ENCODE measurements at regions not wholly inside any gene's neighbourhood (a gene's known extent, or its start where the extent isn't known, plus 50 kb on each side); places are given as distances from the start of the nearest gene placed in this dataset.

GRCh38 chr14:34172173-34172451, 221.2 kb upstream of the EGLN3 start:
- H4K20me1 ChIP-seq (replicated peaks; ENCODE audit: control insufficient read depth, extremely low read depth, insufficient read depth, low read length), result no peaks in the 10 kb centered on the region
- H3K9ac ChIP-seq (replicated peaks; ENCODE audit: extremely low read depth, insufficient read depth, low read length), result no peak overlapping the region
- intact Hi-C loops (cut with micrococcal nuclease) (no loop called here), dilution Hi-C loops (cut with MboI; ENCODE audit: extremely low pct_ligation_motif_present, low sequenced_read_pairs) (no loop called here)
- no peaks in the 10 kb centered on the region for H3K36me3 ChIP-seq (ENCODE audit: control insufficient read depth in 2 of 2, extremely low read depth in 1 of 2, insufficient read depth in 2 of 2, low read length in 2 of 2)
- FAIRE-seq (no peak), DNase-seq (ENCODE audit: low read depth, low spot score) (no peak)
- no peak overlapping the region for H3K4me2 ChIP-seq (ENCODE audit: insufficient read depth, low read length)
- H3K79me2 ChIP-seq (ENCODE audit: control insufficient read depth, insufficient read depth, low read length), result no peaks in the 10 kb centered on the region
- CTCF ChIA-PET, result no interaction called here
- no peaks in the 10 kb centered on the region for H3K4me1 ChIP-seq (ENCODE audit: control insufficient read depth, extremely low read depth, insufficient read depth, low read length)
- H3K27me3 ChIP-seq (ENCODE audit: control insufficient read depth in 2 of 2, insufficient read depth in 2 of 2, low read length in 2 of 2), result no peaks in the 10 kb centered on the region
- no TSS peak for BruUV-seq (replicated peaks)
- no peak overlapping the region for H2AFZ ChIP-seq (ENCODE audit: low read depth, low read length)
- no peak overlapping the region for H3K27ac ChIP-seq (ENCODE audit: insufficient read depth, low read depth, low read length)
- POLR2A ChIA-PET, result no interaction called here
- H3K9me1 ChIP-seq (replicated peaks; ENCODE audit: control insufficient read depth, extremely low read depth, insufficient read depth, low read length), result no peaks in the 10 kb centered on the region
- TF ChIP-seq JUN (IDR thresholded peaks at IDR 0.05; ENCODE audit: borderline replicate concordance, insufficient read depth, insufficient read length, low read depth), result no peak
- TF ChIP-seq MAX (IDR thresholded peaks at IDR 0.05; ENCODE audit: insufficient read depth, insufficient read length), result no peak
- H3K9me3 ChIP-seq (replicated peaks; ENCODE audit: control insufficient read depth, insufficient read depth, low read length), result no peaks in the 10 kb centered on the region
- H3K4me3 ChIP-seq (replicated peaks in 1 of 3; ENCODE audit: insufficient read depth in 1 of 3, low read depth in 1 of 3, low read length in 3 of 3), result no peak overlapping the region

- ChIA-PET POLR2A (no interaction called here), CTCF (no interaction called here)
- H3K4me3 ChIP-seq (replicated peaks in 1 of 3; ENCODE audit: insufficient read depth in 1 of 3, low read depth in 1 of 3, low read length in 3 of 3), result no peak overlapping the region
- DNase-seq (ENCODE audit: low read depth, low spot score), result no peak
- H3K9me1 ChIP-seq (replicated peaks; ENCODE audit: control insufficient read depth, extremely low read depth, insufficient read depth, low read length), result no peaks in the 10 kb centered on the region
- H4K20me1 ChIP-seq (replicated peaks; ENCODE audit: control insufficient read depth, extremely low read depth, insufficient read depth, low read length), result no peaks in the 10 kb centered on the region
- FAIRE-seq, result no peak
- TF ChIP-seq MAX (IDR thresholded peaks at IDR 0.05; ENCODE audit: insufficient read depth, insufficient read length), result no peak
- TF ChIP-seq JUN (IDR thresholded peaks at IDR 0.05; ENCODE audit: borderline replicate concordance, insufficient read depth, insufficient read length, low read depth), result no peak
- no peak for TF ChIP-seq CTCF (IDR thresholded peaks at IDR 0.05; ENCODE audit: extremely low read depth in 1 of 2, insufficient read depth in 1 of 2, low read depth in 1 of 2, low read length in 2 of 2)
- no peak for TF ChIP-seq MYC (IDR thresholded peaks at IDR 0.05; ENCODE audit: low read depth, low read length)
- TF ChIP-seq FOS (IDR thresholded peaks at IDR 0.05; ENCODE audit: borderline replicate concordance, insufficient read depth, low read length), result no peak
- no peak for TF ChIP-seq POLR2A (IDR thresholded peaks at IDR 0.05; ENCODE audit: low read depth, low read length)
- intact Hi-C loops (cut with micrococcal nuclease), result no loop called here
- H3K9me3 ChIP-seq (replicated peaks; ENCODE audit: control insufficient read depth, insufficient read depth, low read length), result no peaks in the 10 kb centered on the region
- no peak overlapping the region for H3K4me2 ChIP-seq (ENCODE audit: insufficient read depth, low read length)
- no peak overlapping the region for H3K27ac ChIP-seq (ENCODE audit: insufficient read depth, low read depth, low read length)
- dilution Hi-C loops (cut with MboI; ENCODE audit: extremely low pct_ligation_motif_present, low sequenced_read_pairs), result no loop called here
- no peaks in the 10 kb centered on the region for H3K36me3 ChIP-seq (ENCODE audit: control insufficient read depth in 2 of 2, extremely low read depth in 1 of 2, insufficient read depth in 2 of 2, low read length in 2 of 2)
- H3K4me1 ChIP-seq (ENCODE audit: control insufficient read depth, extremely low read depth, insufficient read depth, low read length), result no peaks in the 10 kb centered on the region
- no peaks in the 10 kb centered on the region for H3K27me3 ChIP-seq (ENCODE audit: control insufficient read depth in 2 of 2, insufficient read depth in 2 of 2, low read length in 2 of 2)
- no peak overlapping the region for H2AFZ ChIP-seq (ENCODE audit: low read depth, low read length)
- BruUV-seq (replicated peaks), result no TSS peak
- H3K79me2 ChIP-seq (ENCODE audit: control insufficient read depth, insufficient read depth, low read length), result no peaks in the 10 kb centered on the region
- no peak overlapping the region for H3K9ac ChIP-seq (replicated peaks; ENCODE audit: extremely low read depth, insufficient read depth, low read length)
These were observed 220.7 kb upstream of the EGLN3 start for GRCh38 chr14:34171431-34172172.

Data from endothelial cell of umbilical vein (primary cell).